AG09309 (cell line): ENCODE measurements at regions not wholly inside any gene's neighbourhood (a gene's known extent, or its start where the extent isn't known, plus 50 kb on each side); places are given as distances from the start of the nearest gene placed in this dataset.

ENCODE experiments used
- DNase-seq: peaks from one replicate; pipeline ENCODE4 v3.0.0-alpha.2; 2010; ENCODE audit warnings: low read depth
- H3K4me3 ChIP-seq: 2 replicates; pipeline ENCODE4 v1.5.1; 2011; ENCODE audit warnings: mild to moderate bottlenecking, low read depth, low read length, moderate library complexity; ENCODE audit not compliant: control insufficient read depth
- TF ChIP-seq, protein P1 (sequence below): IDR thresholded peaks from 2 replicates; pipeline ENCODE4 v1.5.1; 2011; ENCODE audit warnings: mild to moderate bottlenecking, low read depth, low read length, inconsistent platforms; ENCODE audit not compliant: insufficient read depth, control insufficient read depth; ENCODE audit errors: missing control alignments

DNA sequence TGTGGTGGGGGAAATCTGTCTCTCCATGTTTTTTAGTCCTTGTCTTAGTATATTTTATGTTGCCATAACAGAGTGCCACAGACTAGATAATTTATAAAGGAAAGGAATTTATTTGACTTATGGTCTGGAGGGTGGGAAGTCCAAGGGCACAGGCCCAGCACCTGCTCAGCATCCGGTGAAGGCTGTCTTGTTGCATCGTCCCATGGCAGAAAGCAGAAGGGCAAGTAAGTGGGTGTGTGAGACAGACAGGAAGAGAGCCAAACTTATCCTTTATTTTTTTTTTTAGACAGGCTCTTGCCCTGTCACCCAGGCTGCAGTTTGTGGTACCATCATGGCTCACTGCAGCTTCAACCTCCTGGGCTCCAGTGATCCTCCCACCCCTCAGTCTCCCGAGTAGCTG lies 98.1 kb downstream of the HS1BP3 start:
- TF ChIP-seq, protein P1, sequence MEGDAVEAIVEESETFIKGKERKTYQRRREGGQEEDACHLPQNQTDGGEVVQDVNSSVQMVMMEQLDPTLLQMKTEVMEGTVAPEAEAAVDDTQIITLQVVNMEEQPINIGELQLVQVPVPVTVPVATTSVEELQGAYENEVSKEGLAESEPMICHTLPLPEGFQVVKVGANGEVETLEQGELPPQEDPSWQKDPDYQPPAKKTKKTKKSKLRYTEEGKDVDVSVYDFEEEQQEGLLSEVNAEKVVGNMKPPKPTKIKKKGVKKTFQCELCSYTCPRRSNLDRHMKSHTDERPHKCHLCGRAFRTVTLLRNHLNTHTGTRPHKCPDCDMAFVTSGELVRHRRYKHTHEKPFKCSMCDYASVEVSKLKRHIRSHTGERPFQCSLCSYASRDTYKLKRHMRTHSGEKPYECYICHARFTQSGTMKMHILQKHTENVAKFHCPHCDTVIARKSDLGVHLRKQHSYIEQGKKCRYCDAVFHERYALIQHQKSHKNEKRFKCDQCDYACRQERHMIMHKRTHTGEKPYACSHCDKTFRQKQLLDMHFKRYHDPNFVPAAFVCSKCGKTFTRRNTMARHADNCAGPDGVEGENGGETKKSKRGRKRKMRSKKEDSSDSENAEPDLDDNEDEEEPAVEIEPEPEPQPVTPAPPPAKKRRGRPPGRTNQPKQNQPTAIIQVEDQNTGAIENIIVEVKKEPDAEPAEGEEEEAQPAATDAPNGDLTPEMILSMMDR: no peak
- no peak overlapping the region for H3K4me3 ChIP-seq
- no peak for DNase-seq

DNA sequence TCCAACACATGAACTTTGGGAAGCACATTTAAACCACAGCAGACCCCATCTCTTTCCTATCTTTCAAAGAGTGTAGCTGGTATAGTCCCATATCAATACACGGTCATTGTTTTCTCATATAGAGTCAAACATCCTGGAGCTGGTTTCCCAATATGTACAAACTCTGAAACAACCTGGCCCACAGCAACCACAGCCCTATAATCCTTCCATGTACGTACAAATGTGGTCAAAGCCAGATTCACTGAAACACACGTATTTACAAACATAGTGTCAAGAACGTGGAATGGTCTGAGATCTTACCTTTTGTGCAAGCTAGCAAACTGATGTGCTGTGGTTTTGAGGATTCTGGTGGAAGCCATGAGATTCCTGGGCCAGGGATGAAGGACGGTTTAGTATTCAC lies 97.3 kb downstream of the HS1BP3 start:
- DNase-seq: no peak
- no peak overlapping the region for H3K4me3 ChIP-seq
- TF ChIP-seq, protein P1: no peak

DNA sequence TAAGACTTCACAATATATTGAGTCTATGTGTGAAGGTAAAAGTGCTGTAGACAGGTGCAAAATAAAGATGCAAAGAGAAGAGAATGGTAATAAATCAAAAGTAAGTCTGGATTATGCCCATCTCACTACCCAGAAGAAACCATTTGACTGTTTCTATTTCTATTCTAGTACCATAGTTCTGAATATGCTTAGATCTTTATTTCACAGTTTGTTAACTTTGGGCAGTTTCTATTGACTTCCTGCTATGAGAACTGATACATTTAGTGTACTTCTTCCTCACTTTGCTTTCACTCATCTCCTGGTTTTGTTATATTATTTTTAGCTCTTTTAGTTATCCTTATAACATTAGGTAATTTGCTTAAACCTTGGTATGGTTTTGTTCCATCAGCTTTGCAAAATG lies 94.9 kb downstream of the HS1BP3 start:
- TF ChIP-seq, protein P1: no peak
- no peak for DNase-seq
- no peak overlapping the region for H3K4me3 ChIP-seq

DNA sequence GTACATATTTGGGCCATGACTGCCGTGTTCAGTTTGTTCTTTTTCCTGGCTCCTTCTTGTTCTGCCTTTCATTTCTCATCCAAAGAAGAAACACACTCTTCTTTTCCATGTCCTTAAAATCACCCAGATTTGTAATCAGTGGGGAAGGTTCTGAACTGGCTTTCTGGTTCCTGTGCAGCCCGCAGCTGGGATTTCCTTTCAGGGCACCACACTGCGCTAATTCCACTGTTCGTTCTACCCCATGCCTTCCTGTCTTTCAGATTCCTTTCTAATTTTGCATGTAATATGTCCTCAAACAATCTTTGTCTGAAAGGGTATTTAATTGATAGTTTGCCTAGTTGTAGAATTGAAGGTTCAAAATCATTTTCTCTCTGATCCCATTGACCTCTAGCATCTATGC lies 94.1 kb downstream of the HS1BP3 start:
- DNase-seq: no peak
- no peak overlapping the region for H3K4me3 ChIP-seq
- TF ChIP-seq, protein P1: no peak

DNA sequence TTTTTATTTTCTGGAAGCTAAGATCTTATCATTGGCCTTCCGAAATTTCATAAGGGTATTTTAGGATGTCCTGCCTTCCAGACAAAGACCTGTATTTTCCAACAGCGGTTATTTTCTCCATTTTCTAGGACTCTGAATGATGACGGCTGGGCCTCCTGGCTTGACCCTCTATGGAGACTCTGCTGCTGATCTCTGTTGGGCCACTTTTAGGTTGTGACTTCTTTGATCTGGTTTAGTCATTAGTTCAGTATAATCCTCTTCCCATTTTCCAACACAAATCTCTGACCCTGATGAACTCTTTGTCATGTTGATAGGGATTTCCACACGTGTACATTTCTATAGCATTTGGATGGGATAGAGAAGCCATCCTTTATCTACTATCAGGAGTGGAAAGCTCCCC lies 93.7 kb downstream of the HS1BP3 start:
- DNase-seq: no peak
- TF ChIP-seq, protein P1: no peak
- no peak overlapping the region for H3K4me3 ChIP-seq

DNA sequence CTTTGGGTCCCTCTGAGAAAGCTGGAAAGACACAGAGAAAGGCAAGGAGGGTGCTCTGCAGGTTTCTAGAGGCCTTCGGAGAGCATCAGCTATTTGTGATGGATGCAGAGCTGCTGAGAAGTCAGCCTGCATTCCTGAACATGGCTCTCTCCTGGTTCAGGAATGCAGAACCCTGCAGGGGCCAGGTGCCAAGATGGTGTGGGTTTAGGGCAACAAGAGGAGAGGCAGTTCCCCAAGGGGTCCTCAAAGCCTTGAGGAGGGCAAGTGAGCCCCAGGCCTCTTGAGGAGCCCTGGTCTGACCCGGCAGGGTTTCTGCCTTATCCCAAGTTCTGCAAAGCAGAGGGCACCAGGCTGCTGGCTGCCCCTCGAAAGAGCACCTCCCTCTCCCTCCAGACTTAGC lies 93.3 kb downstream of the HS1BP3 start:
- TF ChIP-seq, protein P1: no peak
- no peak overlapping the region for H3K4me3 ChIP-seq
- no peak for DNase-seq
